ENCODE measurements at regions not wholly inside any gene's neighbourhood (a gene's known extent, or its start where the extent isn't known, plus 50 kb on each side); places are given as distances from the start of the nearest gene placed in this dataset.

GRCh38 chr14:53620317-53620716, 336.3 kb downstream of the BMP4 start:
- TF ChIP-seq, protein P1, sequence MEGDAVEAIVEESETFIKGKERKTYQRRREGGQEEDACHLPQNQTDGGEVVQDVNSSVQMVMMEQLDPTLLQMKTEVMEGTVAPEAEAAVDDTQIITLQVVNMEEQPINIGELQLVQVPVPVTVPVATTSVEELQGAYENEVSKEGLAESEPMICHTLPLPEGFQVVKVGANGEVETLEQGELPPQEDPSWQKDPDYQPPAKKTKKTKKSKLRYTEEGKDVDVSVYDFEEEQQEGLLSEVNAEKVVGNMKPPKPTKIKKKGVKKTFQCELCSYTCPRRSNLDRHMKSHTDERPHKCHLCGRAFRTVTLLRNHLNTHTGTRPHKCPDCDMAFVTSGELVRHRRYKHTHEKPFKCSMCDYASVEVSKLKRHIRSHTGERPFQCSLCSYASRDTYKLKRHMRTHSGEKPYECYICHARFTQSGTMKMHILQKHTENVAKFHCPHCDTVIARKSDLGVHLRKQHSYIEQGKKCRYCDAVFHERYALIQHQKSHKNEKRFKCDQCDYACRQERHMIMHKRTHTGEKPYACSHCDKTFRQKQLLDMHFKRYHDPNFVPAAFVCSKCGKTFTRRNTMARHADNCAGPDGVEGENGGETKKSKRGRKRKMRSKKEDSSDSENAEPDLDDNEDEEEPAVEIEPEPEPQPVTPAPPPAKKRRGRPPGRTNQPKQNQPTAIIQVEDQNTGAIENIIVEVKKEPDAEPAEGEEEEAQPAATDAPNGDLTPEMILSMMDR (IDR thresholded peaks at IDR 0.05) = no peak

- TF ChIP-seq, protein P1 (IDR thresholded peaks at IDR 0.05) = no peak
Measured at GRCh38 chr14:53619691-53620231, 336.9 kb downstream of the BMP4 start.

DNA sequence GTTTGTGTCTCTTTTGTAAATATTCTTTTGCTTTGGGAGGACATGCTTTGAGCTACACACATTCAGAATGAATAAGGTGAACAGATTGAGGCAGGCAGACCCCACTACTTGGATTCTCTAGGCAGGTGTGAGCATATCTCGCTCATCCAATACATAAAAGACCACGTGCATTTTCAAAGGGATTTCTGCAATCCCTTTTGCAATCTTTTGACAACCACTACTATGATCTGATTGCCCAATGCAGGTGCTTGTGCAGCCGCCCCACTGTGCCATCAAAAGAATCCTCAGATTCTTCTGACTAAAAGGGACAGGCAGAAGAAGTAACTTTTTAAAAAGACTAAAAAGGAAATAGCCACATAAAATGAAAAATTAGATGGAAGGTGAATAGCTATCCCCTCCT, 341.4 kb downstream of the BMP4 start:
- TF ChIP-seq, protein P1 (IDR thresholded peaks at IDR 0.05) = no peak

GRCh38 chr14:53613404-53614253, 343.0 kb downstream of the BMP4 start:
- TF ChIP-seq, protein P1 (IDR thresholded peaks at IDR 0.05) = no peak

- TF ChIP-seq, protein P1 (IDR thresholded peaks at IDR 0.05) = no peak
Measured at GRCh38 chr14:53610947-53611346, 345.7 kb downstream of the BMP4 start.

DNA sequence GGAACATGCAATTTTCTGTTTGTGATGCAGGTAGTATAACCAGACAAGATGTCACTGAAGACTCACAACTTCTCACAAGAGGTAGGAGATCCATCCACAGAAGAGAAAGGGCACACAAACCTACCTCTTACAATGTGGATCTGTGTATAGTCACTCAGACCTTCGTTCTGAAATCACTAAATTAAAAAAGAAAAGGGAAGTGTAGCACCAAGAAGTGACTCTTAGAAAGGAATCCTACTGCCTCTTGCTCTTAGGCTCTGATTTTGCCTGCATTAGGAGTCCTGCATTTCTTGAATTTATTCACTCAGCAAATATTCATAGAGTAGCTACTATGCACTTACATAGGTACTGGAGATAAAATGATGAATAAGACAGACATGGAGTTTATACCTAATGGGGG, 347.6 kb downstream of the BMP4 start:
- TF ChIP-seq, protein P1 (IDR thresholded peaks at IDR 0.05) = no peak

GRCh38 chr14:53608369-53608768, 348.3 kb downstream of the BMP4 start:
- TF ChIP-seq, protein P1 (IDR thresholded peaks at IDR 0.05) = no peak

Measured in LNCAP (cell line).